ENCODE measurements at regions not wholly inside any gene's neighbourhood (a gene's known extent, or its start where the extent isn't known, plus 50 kb on each side); places are given as distances from the start of the nearest gene placed in this dataset.
A peak's percentile ranks its signal among the peaks of the same experiment; 100 is the strongest.

- Histone ChIP-seq H3K27me3 (ENCODE audit: control insufficient read depth, insufficient read depth, low read length) (peaks cover 11% of the 10 kb centered on the region), H3K4me3 (ENCODE audit: low read depth, low read length) (no peak overlapping the region), H3K36me3 (ENCODE audit: control insufficient read depth, insufficient read depth, low read length) (no peaks in the 10 kb centered on the region)
- TF ChIP-seq CTCF (IDR thresholded peaks at IDR 0.05; ENCODE audit: insufficient read depth, low read depth, low read length), result no peak
- peak; percentile 84 for DNase-seq (ENCODE audit: low read depth)
- POLR2A ChIA-PET, result no interaction called here
- CTCF ChIA-PET, result interaction anchor here (0.6 to 1.3 kb wide), 7 partner anchors 8 to 203 kb away, joined by 3 to 6 read pairs (median 3); no protein-coding TSS in a partner anchor
These were observed 94.0 kb downstream of the GTPBP8 start for GRCh38 chr3:113084777-113085176.

GRCh38 chr3:113086560-113087461 lies 96.0 kb downstream of the GTPBP8 start:
- ChIA-PET CTCF (interaction anchor here (0.7 to 1.1 kb wide), 2 partner anchors 9 to 12 kb away, joined by 3 read pairs; no protein-coding TSS in a partner anchor), POLR2A (no interaction called here)
- no peak overlapping the region for H3K4me3 ChIP-seq (ENCODE audit: low read depth, low read length)
- 0 out of 2 replicates have a peak, but pooled peaks have one; percentile 3 for TF ChIP-seq CTCF (IDR thresholded peaks at IDR 0.05; ENCODE audit: insufficient read depth, low read depth, low read length)
- peaks cover 14% of the 10 kb centered on the region for H3K27me3 ChIP-seq (ENCODE audit: control insufficient read depth, insufficient read depth, low read length)
- no peak for DNase-seq (ENCODE audit: low read depth)
- H3K36me3 ChIP-seq (ENCODE audit: control insufficient read depth, insufficient read depth, low read length), result no peaks in the 10 kb centered on the region

- no peak for TF ChIP-seq CTCF (IDR thresholded peaks at IDR 0.05; ENCODE audit: insufficient read depth, low read depth, low read length)
- no peak for DNase-seq (ENCODE audit: low read depth)
- no peaks in the 10 kb centered on the region for H3K36me3 ChIP-seq (ENCODE audit: control insufficient read depth, insufficient read depth, low read length)
- no peak overlapping the region for H3K4me3 ChIP-seq (ENCODE audit: low read depth, low read length)
- H3K27me3 ChIP-seq (ENCODE audit: control insufficient read depth, insufficient read depth, low read length), result peaks cover 14% of the 10 kb centered on the region
- ChIA-PET CTCF (interaction anchor here (0.9 kb wide), 1 partner anchor 10 kb away, joined by 3 read pairs; no protein-coding TSS in a partner anchor), POLR2A (no interaction called here)
These were observed 97.8 kb downstream of the GTPBP8 start for GRCh38 chr3:113088616-113089015.

- Histone ChIP-seq H3K4me3 (ENCODE audit: low read depth, low read length) (no peak overlapping the region), H3K36me3 (ENCODE audit: control insufficient read depth, insufficient read depth, low read length) (no peaks in the 10 kb centered on the region), H3K27me3 (ENCODE audit: control insufficient read depth, insufficient read depth, low read length) (peaks cover 14% of the 10 kb centered on the region)
- TF ChIP-seq CTCF (IDR thresholded peaks at IDR 0.05; ENCODE audit: insufficient read depth, low read depth, low read length), result no peak
- ChIA-PET POLR2A (no interaction called here), CTCF (no interaction called here)
- DNase-seq (ENCODE audit: low read depth), result no peak
These were observed 100.6 kb downstream of the GTPBP8 start for GRCh38 chr3:113091417-113091816.

- POLR2A ChIA-PET, result no interaction called here
- CTCF ChIA-PET, result no interaction called here
These were observed 102.0 kb downstream of the GTPBP8 start for GRCh38 chr3:113092746-113093145.

More at GRCh38 chr3:113092746-113093145, 102.0 kb downstream of the GTPBP8 start:
- no peak for DNase-seq (ENCODE audit: low read depth)
- peaks cover 14% of the 10 kb centered on the region for H3K27me3 ChIP-seq (ENCODE audit: control insufficient read depth, insufficient read depth, low read length)
- no peak overlapping the region for H3K4me3 ChIP-seq (ENCODE audit: low read depth, low read length)
- TF ChIP-seq CTCF (IDR thresholded peaks at IDR 0.05; ENCODE audit: insufficient read depth, low read depth, low read length), result no peak
- no peaks in the 10 kb centered on the region for H3K36me3 ChIP-seq (ENCODE audit: control insufficient read depth, insufficient read depth, low read length)

All from BJ (cell line).